Tibial artery (tissue), 4 donors: ENCODE measurements at regions not wholly inside any gene's neighbourhood (a gene's known extent, or its start where the extent isn't known, plus 50 kb on each side); places are given as distances from the start of the nearest gene placed in this dataset.

Experiments
- DNase-seq, 2 donors: peaks; one replicate each; pipeline ENCODE4 v3.0.0-alpha.2; 2019
- H3K27ac ChIP-seq, 2 donors: fragments of 200-600 bp; sonication (generic) in 1 of 2; 1 replicate in 1 of 2; 2 replicates in 1 of 2; pipeline ENCODE4 v1.5.1; 2018 to 2019; ENCODE audit warnings: mild to moderate bottlenecking in 1 of 2
- H3K27me3 ChIP-seq, 2 donors: fragments of 200-600 bp; sonication (generic) in 1 of 2; one replicate each; pipeline versions ENCODE4 v1.5.1 to v1.6.0; 2016 to 2019
- H3K36me3 ChIP-seq, 3 donors: fragments of 200-600 bp; sonication (generic) in 2 of 3; one replicate each; pipeline ENCODE4 v1.5.1; 2016 to 2019; ENCODE audit warnings: mild to moderate bottlenecking in 2 of 3
- H3K4me1 ChIP-seq, 4 donors: fragments of 200-600 bp; sonication (generic) in 2 of 4; 1 replicate in 3 of 4; 2 replicates in 1 of 4; pipeline ENCODE4 v1.5.1; 2016 to 2019
- H3K4me3 ChIP-seq, 2 donors: fragments of 200-600 bp; sonication (generic) in 1 of 2; 1 replicate in 1 of 2; 2 replicates in 1 of 2; pipeline ENCODE4 v1.5.1; 2018 to 2019; ENCODE audit warnings: mild to moderate bottlenecking in 2 of 2
- H3K9me3 ChIP-seq, 3 donors: fragments of 200-600 bp; sonication (generic) in 1 of 3; one replicate each; pipeline ENCODE4 v1.5.1; 2016 to 2019
- CTCF ChIP-seq, 2 experiments: fragments of 200-600 bp in 1 of 2; fragments of 450-650 bp in 1 of 2; IDR thresholded peaks; one replicate each; pipeline ENCODE4 v1.5.1; 2017 to 2019; ENCODE audit warnings: antibody characterized with exemption in 2 of 2, mild to moderate bottlenecking in 1 of 2, moderate library complexity in 1 of 2
- intact Hi-C: fragments of 100-400 bp; cut with DNase I; formaldehyde crosslinking; loops from one replicate; pipeline ENCODE4 v1.15.0; 2023; ENCODE audit warnings: low total_unique reads

- H3K27me3 ChIP-seq, result no peaks in the 10 kb centered on the region
- no peak for TF ChIP-seq CTCF (IDR thresholded peaks at IDR 0.05)
- no peaks in the 10 kb centered on the region for H3K36me3 ChIP-seq
- no peaks in the 10 kb centered on the region for H3K9me3 ChIP-seq
- no peak overlapping the region for H3K27ac ChIP-seq
- DNase-seq, result no peak
- intact Hi-C loops, result no loop called here
- H3K4me3 ChIP-seq, result no peak overlapping the region
- H3K4me1 ChIP-seq, result peaks cover 0 to 32% (median 9%) of the 10 kb centered on the region in 4 donors
These were observed 72.1 kb upstream of the GRAMD2B start for GRCh38 chr5:126351153-126351552.

- Histone ChIP-seq H3K4me1 (peaks cover 0 to 19% (median 6%) of the 10 kb centered on the region in 4 donors), H3K27me3 (no peaks in the 10 kb centered on the region), H3K27ac (peak overlapping the region; percentile 29 to 48), H3K36me3 (no peaks in the 10 kb centered on the region), H3K9me3 (no peaks in the 10 kb centered on the region), H3K4me3 (peak overlapping the region in 1 of 2 donors; percentile 34)
- intact Hi-C loops, result loop anchor here (2.0 kb wide), 1 partner anchor 185 kb away; no protein-coding TSS in a partner anchor
- TF ChIP-seq CTCF (IDR thresholded peaks at IDR 0.05), result peak; percentile 62 to 70
- no peak for DNase-seq
These were observed 69.0 kb upstream of the GRAMD2B start for GRCh38 chr5:126354012-126354857.

GRCh38 chr5:126354858-126355731, 68.1 kb upstream of the GRAMD2B start:
- intact Hi-C loops, result loop anchor here (2.0 kb wide), 1 partner anchor 184 kb away; no protein-coding TSS in a partner anchor

GRCh38 chr5:126355940-126356339, 67.3 kb upstream of the GRAMD2B start:
- no peak overlapping the region for H3K4me3 ChIP-seq
- no peak for TF ChIP-seq CTCF (IDR thresholded peaks at IDR 0.05)
- intact Hi-C loops, result loop anchor here (2.0 kb wide), 1 partner anchor 183 kb away; no protein-coding TSS in a partner anchor
- H3K9me3 ChIP-seq, result no peaks in the 10 kb centered on the region
- H3K4me1 ChIP-seq, result peaks cover 0 to 19% (median 6%) of the 10 kb centered on the region in 4 donors
- no peak for DNase-seq
- no peaks in the 10 kb centered on the region for H3K36me3 ChIP-seq
- H3K27ac ChIP-seq, result no peak overlapping the region
- H3K27me3 ChIP-seq, result no peaks in the 10 kb centered on the region

More at GRCh38 chr5:126354858-126355731, 68.1 kb upstream of the GRAMD2B start:
- H3K4me3 ChIP-seq, result no peak overlapping the region
- peaks cover 0 to 19% (median 6%) of the 10 kb centered on the region in 4 donors for H3K4me1 ChIP-seq
- H3K9me3 ChIP-seq, result no peaks in the 10 kb centered on the region
- no peak for TF ChIP-seq CTCF (IDR thresholded peaks at IDR 0.05)
- H3K36me3 ChIP-seq, result no peaks in the 10 kb centered on the region
- no peak for DNase-seq
- H3K27ac ChIP-seq, result no peak overlapping the region
- H3K27me3 ChIP-seq, result no peaks in the 10 kb centered on the region

GRCh38 chr5:126357585-126358342, 65.4 kb upstream of the GRAMD2B start:
- H3K36me3 ChIP-seq, result no peaks in the 10 kb centered on the region
- intact Hi-C loops, result no loop called here
- no peak overlapping the region for H3K27ac ChIP-seq
- H3K9me3 ChIP-seq, result no peaks in the 10 kb centered on the region
- DNase-seq, result no peak
- no peak overlapping the region for H3K4me3 ChIP-seq
- H3K27me3 ChIP-seq, result no peaks in the 10 kb centered on the region
- peaks cover 0 to 19% (median 6%) of the 10 kb centered on the region in 4 donors for H3K4me1 ChIP-seq
- no peak for TF ChIP-seq CTCF (IDR thresholded peaks at IDR 0.05)
